Transverse colon (tissue), 4 donors: ENCODE measurements at regions not wholly inside any gene's neighbourhood (a gene's known extent, or its start where the extent isn't known, plus 50 kb on each side); places are given as distances from the start of the nearest gene placed in this dataset.

Experiments
- DNase-seq: peaks from one replicate; pipeline ENCODE4 v3.0.0-alpha.2; 2019
- H3K27ac ChIP-seq, 4 donors: fragments of 200-600 bp; sonication (generic); 2 replicates each; pipeline ENCODE4 v1.5.1; 2016 to 2018; ENCODE audit warnings: inconsistent platforms in 4 of 4
- H3K27me3 ChIP-seq: fragments of 200-600 bp; sonication (generic); 2 replicates; pipeline ENCODE4 v1.5.1; 2017; ENCODE audit warnings: inconsistent platforms
- H3K36me3 ChIP-seq, 4 donors: fragments of 200-600 bp; sonication (generic); 2 replicates each; pipeline ENCODE4 v1.5.1; 2017 to 2019; ENCODE audit warnings: inconsistent platforms in 4 of 4
- H3K4me1 ChIP-seq, 4 donors: fragments of 200-600 bp; sonication (generic); 2 replicates each; pipeline ENCODE4 v1.5.1; 2017 to 2020; ENCODE audit warnings: inconsistent platforms in 4 of 4
- H3K4me3 ChIP-seq, 4 donors: fragments of 200-600 bp; sonication (generic); 1 replicate in 1 of 4; 2 replicates in 3 of 4; pipeline versions ENCODE4 v1.5.1 to v1.6.1; 2017 to 2019; ENCODE audit warnings: inconsistent platforms in 4 of 4
- H3K9me3 ChIP-seq, 2 donors: fragments of 200-600 bp; sonication (generic); 2 replicates each; pipeline ENCODE4 v1.5.1; 2017 to 2019; ENCODE audit warnings: inconsistent platforms in 2 of 2
- EP300 ChIP-seq: sonication (generic); formaldehyde crosslinking; IDR thresholded peaks from one replicate; pipeline ENCODE4 v1.6.1; 2017; ENCODE audit warnings: antibody characterized with exemption, low read depth
- POLR2A ChIP-seq: fragments of 450-650 bp; IDR thresholded peaks from one replicate; pipeline ENCODE4 v1.6.1; 2016; ENCODE audit warnings: antibody characterized with exemption, mild to moderate bottlenecking, moderate library complexity
- POLR2AphosphoS5 ChIP-seq, 3 donors: sonication (generic); formaldehyde crosslinking; IDR thresholded peaks; one replicate each; pipeline ENCODE4 v1.6.1; 2016; ENCODE audit warnings: antibody characterized with exemption in 3 of 3
- WGBS, 2 donors: methylation state at CpG; one replicate each; pipeline ENCODE4 v1.1.5; 2018; ENCODE audit warnings: low coverage in 1 of 2; 5-methylcytosine and 5-hydroxymethylcytosine counted together
- in situ Hi-C, 4 donors: fragments of 200-750 bp; cut with MboI; loops; one replicate each; pipeline versions ENCODE4 v1.15.0 to v1.15.1; 2017; ENCODE audit warnings: low sequenced_read_pairs in 3 of 4, low pct_ligation_motif_present in 1 of 4, low pct_unique_long_range_greater_than_20kb in 1 of 4
- intact Hi-C: fragments of 100-400 bp; cut with DNase I; formaldehyde crosslinking; loops from one replicate; pipeline ENCODE4 v1.15.1; 2023; ENCODE audit warnings: low total_unique reads
- TF ChIP-seq, protein P1 (sequence below), 5 experiments: fragments of 200-600 bp in 3 of 5; fragments of 450-650 bp in 2 of 5; sonication (generic) in 3 of 5; IDR thresholded peaks; 1 replicate in 2 of 5; 2 replicates in 3 of 5; pipeline ENCODE4 v1.5.1; 2016 to 2017; ENCODE audit warnings: antibody characterized with exemption in 5 of 5, inconsistent platforms in 3 of 5, mild to moderate bottlenecking in 2 of 5, moderate library complexity in 1 of 5

DNA sequence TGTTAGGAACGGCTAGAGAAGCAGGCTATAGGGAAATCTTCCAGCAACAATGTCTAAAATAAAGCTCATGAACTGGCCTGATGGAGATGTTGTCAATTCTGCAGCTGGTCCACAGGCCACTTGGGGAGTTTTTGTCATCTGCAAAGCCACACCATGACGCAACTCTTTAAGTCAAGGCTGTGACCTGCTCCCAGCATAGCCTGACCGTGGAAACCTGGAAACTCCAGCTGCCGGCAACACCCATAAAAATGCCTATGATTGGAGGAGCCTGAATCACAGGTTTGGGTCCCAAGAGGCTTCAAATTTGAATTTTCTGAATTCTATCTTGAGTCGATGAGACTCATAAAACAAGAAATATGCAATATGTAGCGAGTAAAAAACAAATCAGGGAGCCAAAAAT lies 969.2 kb upstream of the PRKX start:
- intact Hi-C loops (no loop called here), in situ Hi-C loops (no loop called here)
- Histone ChIP-seq H3K4me3 (no peak overlapping the region), H3K36me3 (no peaks in the 10 kb centered on the region), H3K4me1 (no peaks in the 10 kb centered on the region), H3K9me3 (no peaks in the 10 kb centered on the region), H3K27me3 (no peaks in the 10 kb centered on the region), H3K27ac (no peak overlapping the region)
- TF ChIP-seq POLR2A (no peak), EP300 (no peak), POLR2AphosphoS5 (IDR thresholded peaks at IDR 0.05) (no peak)
- TF ChIP-seq, protein P1, sequence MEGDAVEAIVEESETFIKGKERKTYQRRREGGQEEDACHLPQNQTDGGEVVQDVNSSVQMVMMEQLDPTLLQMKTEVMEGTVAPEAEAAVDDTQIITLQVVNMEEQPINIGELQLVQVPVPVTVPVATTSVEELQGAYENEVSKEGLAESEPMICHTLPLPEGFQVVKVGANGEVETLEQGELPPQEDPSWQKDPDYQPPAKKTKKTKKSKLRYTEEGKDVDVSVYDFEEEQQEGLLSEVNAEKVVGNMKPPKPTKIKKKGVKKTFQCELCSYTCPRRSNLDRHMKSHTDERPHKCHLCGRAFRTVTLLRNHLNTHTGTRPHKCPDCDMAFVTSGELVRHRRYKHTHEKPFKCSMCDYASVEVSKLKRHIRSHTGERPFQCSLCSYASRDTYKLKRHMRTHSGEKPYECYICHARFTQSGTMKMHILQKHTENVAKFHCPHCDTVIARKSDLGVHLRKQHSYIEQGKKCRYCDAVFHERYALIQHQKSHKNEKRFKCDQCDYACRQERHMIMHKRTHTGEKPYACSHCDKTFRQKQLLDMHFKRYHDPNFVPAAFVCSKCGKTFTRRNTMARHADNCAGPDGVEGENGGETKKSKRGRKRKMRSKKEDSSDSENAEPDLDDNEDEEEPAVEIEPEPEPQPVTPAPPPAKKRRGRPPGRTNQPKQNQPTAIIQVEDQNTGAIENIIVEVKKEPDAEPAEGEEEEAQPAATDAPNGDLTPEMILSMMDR (IDR thresholded peaks at IDR 0.05), result no peak
- 40 to 73% methylated on average over 1 to 6 of the region's 6 CpGs for WGBS, 2 donors
- no peak for DNase-seq

DNA sequence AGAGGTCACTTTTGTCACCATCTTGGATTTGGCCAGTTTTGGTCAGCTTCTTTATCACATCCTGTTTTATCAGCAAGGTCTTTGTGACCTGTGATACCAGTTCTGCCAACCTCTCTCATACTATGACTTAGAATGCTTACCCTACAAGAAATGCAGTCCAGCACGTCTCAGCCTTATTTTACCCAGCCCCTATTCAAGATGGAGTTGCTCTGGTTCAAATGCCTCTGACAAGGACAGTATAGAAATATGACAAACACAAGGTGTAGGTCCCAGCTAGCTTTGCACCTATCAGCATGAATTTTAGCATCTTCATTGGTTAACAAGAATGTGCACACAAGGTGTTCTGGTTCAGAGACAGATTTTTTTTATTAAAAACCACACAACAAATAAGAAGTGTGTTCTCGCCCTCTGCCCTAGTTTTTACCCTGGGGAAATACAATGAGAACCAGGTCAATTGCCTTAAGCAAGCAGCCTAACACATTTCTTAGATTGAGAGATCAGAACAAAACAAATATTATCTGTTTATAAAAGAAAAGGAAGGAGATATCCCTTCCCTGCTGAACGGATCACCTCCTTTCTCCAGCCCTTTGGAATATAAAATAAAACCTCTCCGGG lies 962.3 kb upstream of the PRKX start:
- WGBS, 2 donors, result 30 to 50% methylated on average over 2 to 4 of the region's 4 CpGs
- Histone ChIP-seq H3K4me1 (no peaks in the 10 kb centered on the region), H3K4me3 (no peak overlapping the region), H3K27me3 (no peaks in the 10 kb centered on the region), H3K27ac (no peak overlapping the region), H3K36me3 (no peaks in the 10 kb centered on the region), H3K9me3 (no peaks in the 10 kb centered on the region)
- TF ChIP-seq POLR2AphosphoS5 (IDR thresholded peaks at IDR 0.05) (no peak), POLR2A (no peak), EP300 (no peak)
- TF ChIP-seq, protein P1 (IDR thresholded peaks at IDR 0.05), result no peak
- intact Hi-C loops, result no loop called here
- no peak for DNase-seq
- in situ Hi-C loops, result no loop called here

DNA sequence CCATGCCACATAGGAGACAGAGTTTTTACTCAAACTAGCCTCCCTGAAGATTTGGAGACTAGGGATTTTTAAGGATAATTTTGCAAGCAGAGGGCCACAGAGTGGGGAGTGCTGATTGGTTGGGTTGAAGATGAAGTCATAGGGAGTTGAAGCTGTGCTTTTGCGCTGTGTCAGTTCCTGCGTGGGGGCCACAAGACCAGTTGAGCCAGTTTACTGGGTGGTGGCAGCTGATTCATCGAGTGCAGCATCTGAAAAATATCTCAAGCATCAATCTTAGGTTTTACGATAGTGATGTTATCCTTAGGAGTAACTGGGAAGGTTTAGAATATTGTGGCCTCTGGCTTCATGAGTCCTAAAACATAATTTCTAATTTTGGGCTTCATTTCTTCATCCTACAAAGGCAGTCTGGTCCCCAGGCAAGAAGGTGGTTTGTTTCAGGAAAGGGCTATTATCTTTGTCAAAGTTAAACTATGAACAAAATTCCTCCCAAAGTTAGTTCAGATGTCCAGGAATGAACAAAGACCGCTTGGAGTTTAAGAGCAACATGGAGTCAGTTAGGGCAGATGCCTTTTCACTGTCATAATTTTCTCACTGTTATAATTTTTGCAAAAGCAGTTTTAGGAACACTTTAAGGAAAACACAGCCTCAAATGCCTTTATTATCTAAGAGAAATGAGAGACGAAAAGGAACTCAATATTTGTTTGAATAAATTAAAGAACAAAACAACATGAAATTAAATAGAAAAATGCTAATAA lies 960.8 kb upstream of the PRKX start:
- Histone ChIP-seq H3K9me3 (no peaks in the 10 kb centered on the region), H3K36me3 (no peaks in the 10 kb centered on the region), H3K27ac (no peak overlapping the region), H3K4me1 (no peaks in the 10 kb centered on the region), H3K27me3 (no peaks in the 10 kb centered on the region), H3K4me3 (no peak overlapping the region)
- in situ Hi-C loops (no loop called here), intact Hi-C loops (no loop called here)
- no peak for TF ChIP-seq EP300
- TF ChIP-seq, protein P1 (IDR thresholded peaks at IDR 0.05), result no peak
- no peak for TF ChIP-seq POLR2A
- TF ChIP-seq POLR2AphosphoS5 (IDR thresholded peaks at IDR 0.05), result no peak
- WGBS, 2 donors, result 67 to 82% methylated on average over 2 to 6 of the region's 6 CpGs
- no peak for DNase-seq

DNA sequence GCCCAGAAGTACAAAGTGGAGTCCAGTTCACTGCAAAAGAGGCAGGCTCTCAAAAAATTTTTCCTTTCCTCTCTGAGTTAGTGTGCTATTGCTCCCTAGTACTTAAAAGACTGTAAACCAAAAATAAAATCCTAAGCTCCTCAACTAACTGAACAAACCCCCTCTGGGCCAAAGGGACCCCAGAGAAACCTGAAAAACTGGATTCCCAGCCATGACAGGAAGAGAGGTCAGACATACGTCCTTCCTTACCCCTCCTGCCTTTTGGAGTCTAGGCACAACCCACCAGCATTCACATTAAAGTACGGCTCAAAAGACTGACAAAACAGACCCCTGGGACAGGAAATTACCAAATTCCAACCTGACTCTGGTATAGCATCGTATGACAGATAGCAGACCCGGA lies 957.9 kb upstream of the PRKX start:
- Histone ChIP-seq H3K9me3 (no peaks in the 10 kb centered on the region), H3K36me3 (no peaks in the 10 kb centered on the region), H3K4me1 (no peaks in the 10 kb centered on the region), H3K4me3 (no peak overlapping the region), H3K27me3 (no peaks in the 10 kb centered on the region), H3K27ac (no peak overlapping the region)
- no peak for DNase-seq
- WGBS, 2 donors, result 50 to 64% methylated on average over 2 to 4 of the region's 4 CpGs
- TF ChIP-seq POLR2A (no peak), EP300 (no peak), POLR2AphosphoS5 (IDR thresholded peaks at IDR 0.05) (no peak)
- TF ChIP-seq, protein P1 (IDR thresholded peaks at IDR 0.05), result no peak
- intact Hi-C loops (no loop called here), in situ Hi-C loops (no loop called here)
